GM13976 (cell line): ENCODE measurements at regions not wholly inside any gene's neighbourhood (a gene's known extent, or its start where the extent isn't known, plus 50 kb on each side); places are given as distances from the start of the nearest gene placed in this dataset.

Experiments
- DNase-seq: peaks from one replicate; pipeline ENCODE4 v3.0.0; 2012; ENCODE audit warnings: low spot score
- CTCF ChIP-seq: IDR thresholded peaks from 2 replicates; pipeline ENCODE4 v1.5.1; 2012; ENCODE audit warnings: borderline replicate concordance, mild to moderate bottlenecking; ENCODE audit not compliant: insufficient read depth; ENCODE audit errors: extremely low read depth, missing control alignments, control extremely low read depth
- in situ Hi-C: fragments of 300-500 bp; cut with MboI; formaldehyde crosslinking; loops from one replicate; pipeline ENCODE4 v1.12.0; 2022; ENCODE audit warnings: low sequenced_read_pairs, mixed read lengths, inconsistent platforms; ENCODE audit not compliant: unreplicated experiment

GRCh38 chr17:14926526-14927122 lies 338.5 kb downstream of the PMP22 start:
- peak; percentile 41 for DNase-seq
- in situ Hi-C loops: loop anchor here (10.0 to 25.0 kb wide), 2 partner anchors 664 to 1332 kb away; no protein-coding TSS in a partner anchor
- TF ChIP-seq CTCF: peak; percentile 56

- TF ChIP-seq CTCF: no peak
- DNase-seq: no peak
- in situ Hi-C loops: loop anchor here (10.0 to 25.0 kb wide), 2 partner anchors 664 to 1331 kb away; no protein-coding TSS in a partner anchor
Observed at GRCh38 chr17:14926073-14926472, 339.1 kb downstream of the PMP22 start.

- in situ Hi-C loops: loop anchor here (10.0 to 25.0 kb wide), 2 partner anchors 663 to 1331 kb away; no protein-coding TSS in a partner anchor
- no peak for TF ChIP-seq CTCF
- no peak for DNase-seq
Observed at GRCh38 chr17:14925498-14925897, 339.6 kb downstream of the PMP22 start.

- TF ChIP-seq CTCF: no peak
- no peak for DNase-seq
- in situ Hi-C loops: loop anchor here (10.0 kb wide), 1 partner anchor 1329 kb away; no protein-coding TSS in a partner anchor
Observed at GRCh38 chr17:14923981-14924380, 341.1 kb downstream of the PMP22 start.

- DNase-seq: no peak
- in situ Hi-C loops: loop anchor here (10.0 kb wide), 1 partner anchor 1328 kb away; no protein-coding TSS in a partner anchor
- TF ChIP-seq CTCF: no peak
Observed at GRCh38 chr17:14922411-14922810, 342.7 kb downstream of the PMP22 start.

GRCh38 chr17:14921936-14922335 lies 343.2 kb downstream of the PMP22 start:
- no peak for TF ChIP-seq CTCF
- DNase-seq: no peak
- in situ Hi-C loops: loop anchor here (10.0 kb wide), 1 partner anchor 1327 kb away; no protein-coding TSS in a partner anchor
